LNCaP clone FGC (cell line): ENCODE measurements at regions not wholly inside any gene's neighbourhood (a gene's known extent, or its start where the extent isn't known, plus 50 kb on each side); places are given as distances from the start of the nearest gene placed in this dataset.

Experiments used
- DNase-seq: peaks from one replicate; pipeline ENCODE4 v3.0.0-alpha.2; 2011; ENCODE audit warnings: low read depth
- H3K4me3 ChIP-seq: 2 replicates; pipeline ENCODE4 v1.5.1; 2011; ENCODE audit warnings: mild to moderate bottlenecking, low read depth, low read length, control low read depth
- CTCF ChIP-seq: IDR thresholded peaks from 2 replicates; pipeline ENCODE4 v1.5.1; 2012; ENCODE audit warnings: mild to moderate bottlenecking; ENCODE audit not compliant: control insufficient read depth, insufficient read depth; ENCODE audit errors: extremely low read depth

GRCh38 chr2:43075811-43076585, 150.4 kb downstream of the ZFP36L2 start:
- DNase-seq = no peak
- H3K4me3 ChIP-seq = no peak overlapping the region
- TF ChIP-seq CTCF = no peak

DNA sequence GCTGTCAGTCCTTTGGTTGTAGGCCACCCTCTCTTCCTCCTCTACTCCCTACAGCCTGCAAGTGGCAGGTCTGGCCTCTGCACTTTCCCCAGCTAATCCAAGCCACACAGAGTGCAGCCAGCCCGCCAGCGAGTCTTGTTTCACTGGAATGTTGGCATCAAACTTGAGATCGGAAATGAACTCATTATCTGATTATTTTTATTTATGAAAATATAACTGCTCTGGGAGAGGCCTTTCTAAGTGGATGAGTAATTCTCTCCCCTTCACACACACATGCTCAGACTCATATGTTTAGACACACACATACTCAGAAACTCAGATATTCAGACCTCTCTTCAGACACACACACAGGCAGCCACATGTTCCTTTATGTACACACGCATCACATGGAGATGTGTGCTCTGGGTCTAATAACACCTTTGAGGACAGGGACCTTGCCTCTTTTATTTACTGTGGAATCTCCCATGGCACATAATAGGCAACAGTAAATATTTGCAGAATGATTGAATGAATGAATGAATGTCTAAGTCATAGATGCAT, 151.3 kb downstream of the ZFP36L2 start:
- no peak overlapping the region for H3K4me3 ChIP-seq
- no peak for DNase-seq

DNA sequence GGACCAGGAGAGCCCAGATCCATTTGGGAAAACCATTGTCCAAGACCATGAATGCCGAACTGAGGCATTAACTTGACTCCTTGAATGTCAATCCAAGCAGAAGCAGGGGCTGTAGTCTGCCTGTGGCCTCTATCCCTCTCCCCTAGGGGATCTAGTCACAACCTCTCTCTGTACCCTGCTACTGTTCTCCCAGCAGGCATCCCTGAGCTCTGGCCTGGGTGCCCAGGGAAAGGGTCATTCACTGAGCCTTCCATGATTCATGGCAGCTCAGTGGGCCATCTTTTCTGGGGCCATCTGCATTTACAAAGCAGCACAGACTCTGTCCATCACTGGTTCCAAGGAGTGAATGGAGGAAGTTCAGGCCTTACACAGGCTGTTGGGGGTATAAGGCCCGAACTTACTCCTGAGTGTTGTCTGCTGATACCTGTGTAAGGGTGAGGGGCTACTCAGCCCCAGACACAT, 151.8 kb downstream of the ZFP36L2 start:
- H3K4me3 ChIP-seq = no peak overlapping the region
- no peak for TF ChIP-seq CTCF

More for the DNA sequence above, 151.3 kb downstream of the ZFP36L2 start:
- TF ChIP-seq CTCF = no peak

DNA sequence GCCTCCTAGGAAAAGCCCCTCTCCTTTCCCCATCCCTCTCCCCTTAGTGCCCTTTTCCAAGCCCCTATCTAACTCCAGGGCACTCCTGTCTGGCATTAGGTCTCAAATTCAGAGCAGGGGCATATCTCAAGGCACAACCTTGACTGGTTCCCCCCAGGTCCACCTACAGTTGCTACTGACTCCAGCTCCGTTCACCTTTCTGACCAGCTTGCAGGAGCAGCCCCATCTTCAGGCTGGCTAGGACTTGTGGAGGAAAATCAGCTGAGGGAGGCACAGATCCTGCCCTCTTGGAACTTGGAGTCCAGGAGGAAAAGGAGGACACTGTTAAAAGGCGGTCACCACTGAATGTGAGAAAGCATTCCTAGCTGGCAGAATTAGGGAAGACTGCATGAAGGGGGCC, 152.4 kb downstream of the ZFP36L2 start:
- no peak for TF ChIP-seq CTCF
- H3K4me3 ChIP-seq = no peak overlapping the region
- DNase-seq = no peak

More for the DNA sequence above, 151.8 kb downstream of the ZFP36L2 start:
- no peak for DNase-seq

DNA sequence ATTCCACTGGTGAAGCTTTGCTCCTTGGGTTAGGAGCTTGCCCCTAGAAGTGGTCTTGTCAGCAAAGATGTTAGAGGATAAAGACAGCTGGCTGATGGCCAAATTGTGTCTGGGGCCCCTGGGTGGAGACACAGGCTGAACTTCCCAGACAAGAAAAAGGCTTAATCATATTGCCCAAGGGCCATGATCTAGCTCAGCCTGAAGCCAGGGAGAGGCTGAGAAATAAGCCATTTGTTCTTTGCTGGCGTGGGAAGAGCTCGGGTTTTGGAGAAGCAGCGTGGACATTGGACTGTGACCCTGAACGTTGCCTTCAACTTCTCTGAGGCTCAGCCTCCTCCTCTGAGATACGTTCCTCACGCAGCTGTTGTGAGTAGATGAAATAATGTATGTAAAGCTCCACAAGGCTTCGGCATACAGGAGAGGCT, 153.0 kb downstream of the ZFP36L2 start:
- no peak for DNase-seq
- H3K4me3 ChIP-seq = no peak overlapping the region
- no peak for TF ChIP-seq CTCF

DNA sequence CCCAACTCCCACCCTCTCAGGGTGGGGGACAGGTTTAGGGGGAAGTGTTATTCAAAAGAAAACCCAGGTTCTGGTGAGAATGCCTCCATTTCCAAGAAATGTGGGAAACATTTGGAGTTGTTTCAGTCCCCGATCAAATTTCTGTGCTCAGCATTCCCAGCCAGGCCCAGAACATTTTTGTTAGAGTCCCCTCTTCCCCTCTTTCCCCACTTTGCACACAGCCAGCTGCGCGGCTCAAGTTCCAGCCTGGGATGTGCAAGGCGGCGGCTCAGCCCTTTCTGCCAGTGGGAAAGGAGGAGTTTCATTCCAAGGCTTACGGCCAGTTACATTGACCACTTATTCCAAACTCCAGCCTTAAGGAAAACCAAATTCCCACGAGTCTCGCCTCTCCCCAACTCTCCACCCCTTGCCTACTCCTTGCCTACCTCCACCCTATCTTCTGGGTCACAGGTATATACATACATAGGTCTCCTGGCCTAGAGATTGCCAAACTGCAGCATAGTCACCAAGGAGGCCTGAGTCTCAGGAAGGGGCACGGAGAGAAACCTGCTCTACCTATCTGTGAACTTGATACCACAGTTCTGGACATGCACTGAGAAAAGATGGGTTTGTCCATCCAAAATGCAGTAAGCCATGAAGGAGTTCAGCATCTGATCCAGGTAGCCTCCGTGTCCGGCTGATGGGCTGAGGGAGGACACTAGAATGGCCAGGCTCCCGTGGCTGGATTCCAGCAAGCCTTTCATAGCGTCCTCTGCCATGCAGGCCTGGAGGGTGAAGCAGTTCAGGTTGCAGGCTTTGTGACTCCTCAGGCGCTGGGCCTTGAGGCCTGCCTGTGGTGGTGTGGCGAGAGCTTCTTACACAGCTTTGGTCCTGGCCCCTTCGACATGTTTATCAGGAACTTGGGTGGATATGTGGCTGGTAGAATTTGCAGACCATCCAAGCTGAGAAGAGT, 154.5 kb downstream of the ZFP36L2 start:
- TF ChIP-seq CTCF = no peak
- no peak for DNase-seq
- H3K4me3 ChIP-seq = no peak overlapping the region
